ENCODE measurements at regions not wholly inside any gene's neighbourhood (a gene's known extent, or its start where the extent isn't known, plus 50 kb on each side); places are given as distances from the start of the nearest gene placed in this dataset.

GRCh38 chr22:49062802-49063544, 764.7 kb downstream of the BRD1 start:
- DNase-seq = no peak

DNA sequence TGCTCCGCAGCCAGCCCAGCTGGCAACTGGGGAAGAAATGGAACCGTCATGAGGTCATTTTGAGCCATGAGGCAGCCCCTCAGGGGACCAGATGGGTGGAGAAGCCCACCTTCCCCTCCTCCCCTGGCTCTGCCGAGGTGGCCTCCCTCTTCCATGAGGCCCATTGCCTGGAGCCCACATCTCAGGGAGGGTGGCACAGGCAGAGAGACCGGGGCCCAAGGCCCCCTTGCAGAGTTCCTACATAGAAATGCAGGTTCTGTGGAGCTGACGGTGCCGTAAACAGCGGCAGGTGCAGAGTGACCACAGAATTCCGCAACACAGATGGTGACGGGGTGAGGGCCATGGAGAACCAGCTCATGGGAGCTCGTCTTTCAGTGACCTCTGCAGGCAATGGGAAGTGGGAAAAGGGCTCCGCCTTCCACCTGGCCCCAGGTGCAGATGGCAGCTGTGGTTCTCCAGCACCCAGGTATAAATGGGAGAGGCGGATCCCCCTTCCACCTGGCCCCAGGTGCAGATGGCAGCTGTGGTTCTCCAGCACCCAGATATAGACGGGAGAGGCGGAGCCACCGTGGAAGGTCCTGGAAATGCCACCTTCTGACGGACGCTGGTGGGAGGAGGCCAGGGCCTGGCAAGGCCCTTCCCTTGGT, 765.4 kb downstream of the BRD1 start:
- no peak for DNase-seq

- DNase-seq = no peak
These were observed 769.8 kb downstream of the BRD1 start for GRCh38 chr22:49057910-49058309.

DNA sequence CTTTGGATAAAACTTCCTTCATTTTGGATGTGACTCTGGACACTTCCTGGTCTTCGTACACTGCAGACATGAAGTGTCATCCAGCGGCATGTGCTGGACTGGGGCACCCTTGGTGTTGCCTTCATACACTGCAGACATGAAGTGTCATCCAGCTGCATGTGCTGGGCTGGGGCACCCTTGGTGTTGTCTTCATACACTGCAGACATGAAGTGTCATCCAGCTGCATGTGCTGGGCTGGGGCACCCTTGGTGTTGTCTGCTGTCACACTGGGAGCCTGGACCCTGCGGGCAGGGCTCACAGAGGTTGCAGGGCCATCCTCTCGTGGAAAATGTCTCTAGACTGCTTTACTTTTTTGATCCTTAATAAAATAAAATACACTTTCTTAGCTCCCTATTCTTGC, 771.4 kb downstream of the BRD1 start:
- DNase-seq = no peak

GRCh38 chr22:49055406-49055805, 772.3 kb downstream of the BRD1 start:
- DNase-seq = no peak

DNA sequence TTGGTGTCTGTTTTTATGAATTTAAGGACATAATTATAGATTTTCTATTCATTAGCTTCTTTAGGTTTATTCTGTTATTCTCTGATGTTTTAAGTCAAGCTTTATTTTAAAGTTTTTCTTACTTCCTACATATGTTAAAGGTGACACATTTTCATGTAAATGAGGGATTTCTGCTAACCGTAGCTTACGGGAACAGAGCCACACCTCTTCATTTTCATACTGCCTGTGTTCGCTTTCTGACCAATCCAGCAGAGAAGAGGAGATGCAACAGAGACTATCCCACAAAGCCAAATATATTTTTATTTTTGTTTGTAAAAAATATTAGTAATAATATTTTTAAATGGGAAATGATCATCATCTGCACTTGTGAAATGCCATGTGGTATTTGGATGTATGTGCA, 774.1 kb downstream of the BRD1 start:
- DNase-seq = no peak

GRCh38 chr22:49052560-49052959, 775.1 kb downstream of the BRD1 start:
- DNase-seq = no peak

DNA sequence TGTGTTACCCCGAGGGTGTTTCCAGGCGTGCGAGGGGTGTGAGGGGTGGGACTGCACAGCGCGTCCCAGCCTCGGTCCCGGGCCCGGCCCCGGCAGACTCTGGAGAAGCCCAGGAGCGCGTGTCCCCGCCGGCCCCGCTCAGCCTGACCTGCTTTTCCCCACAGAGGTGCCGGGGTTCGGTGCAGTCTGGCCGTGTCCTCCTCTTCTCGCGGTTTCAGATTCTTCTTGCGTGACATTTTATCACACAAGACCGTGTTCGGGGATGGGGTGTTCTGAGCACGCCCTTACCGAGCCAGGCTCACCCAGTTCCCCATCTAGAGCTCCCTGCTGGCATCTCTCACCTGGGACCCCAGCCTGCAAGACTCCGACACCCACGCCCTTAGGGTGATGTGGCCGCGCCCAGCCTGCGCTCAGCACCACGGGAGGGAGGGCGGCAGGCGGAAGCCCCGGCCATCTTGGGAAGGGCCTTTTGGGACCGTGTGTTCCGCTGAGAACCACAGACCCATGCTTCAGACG, 775.6 kb downstream of the BRD1 start:
- DNase-seq = peak; percentile 1 to 46 (median 32)

DNA sequence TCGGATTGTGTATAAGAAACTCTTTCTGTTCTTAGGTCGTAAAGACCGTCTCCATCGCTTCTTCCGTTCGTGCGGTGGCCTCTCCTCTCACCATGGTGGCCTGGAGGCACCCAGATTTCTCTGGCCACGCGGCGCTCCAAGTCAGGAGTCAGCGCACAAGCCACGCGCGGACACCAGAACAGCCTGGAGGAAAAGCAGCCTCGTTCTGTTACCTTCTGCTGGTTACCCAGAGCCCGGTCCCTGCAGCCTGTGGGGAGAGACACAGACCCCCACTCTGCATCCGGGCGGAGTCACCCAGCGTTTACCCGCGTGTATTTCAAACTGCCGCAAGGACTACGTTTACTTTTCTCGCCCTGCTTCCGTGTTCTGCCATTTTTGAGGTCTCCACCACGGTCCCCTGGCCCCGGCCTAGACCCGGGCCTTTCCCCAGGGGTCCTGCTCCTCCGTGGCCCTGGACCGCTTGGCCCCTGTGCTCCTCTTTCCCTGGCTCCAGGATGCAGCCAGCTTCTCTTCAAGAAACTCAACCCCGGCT, 776.1 kb downstream of the BRD1 start:
- DNase-seq = no peak

DNA sequence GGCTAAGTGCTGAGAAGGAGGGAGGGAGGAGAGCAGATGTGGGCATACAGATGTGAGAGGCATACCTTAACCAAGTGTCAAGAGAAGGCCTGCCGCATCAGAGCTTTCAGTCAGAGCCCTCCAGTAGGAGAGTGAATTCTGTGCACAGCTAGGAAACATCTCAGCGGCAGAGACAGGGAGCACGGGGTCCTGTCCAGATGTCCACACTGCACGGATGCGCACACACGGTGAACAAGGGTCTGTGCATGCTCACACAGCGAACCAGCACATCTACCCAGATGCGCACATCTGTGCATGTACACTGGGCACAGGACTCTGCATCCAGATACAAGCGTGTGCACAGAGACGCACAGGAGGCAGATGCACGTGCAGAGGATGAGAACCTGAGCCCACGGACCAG, 778.0 kb downstream of the BRD1 start:
- no peak for DNase-seq

GRCh38 chr22:49048591-49048990, 779.1 kb downstream of the BRD1 start:
- no peak for DNase-seq

GRCh38 chr22:49047447-49047846, 780.2 kb downstream of the BRD1 start:
- DNase-seq = no peak

DNA sequence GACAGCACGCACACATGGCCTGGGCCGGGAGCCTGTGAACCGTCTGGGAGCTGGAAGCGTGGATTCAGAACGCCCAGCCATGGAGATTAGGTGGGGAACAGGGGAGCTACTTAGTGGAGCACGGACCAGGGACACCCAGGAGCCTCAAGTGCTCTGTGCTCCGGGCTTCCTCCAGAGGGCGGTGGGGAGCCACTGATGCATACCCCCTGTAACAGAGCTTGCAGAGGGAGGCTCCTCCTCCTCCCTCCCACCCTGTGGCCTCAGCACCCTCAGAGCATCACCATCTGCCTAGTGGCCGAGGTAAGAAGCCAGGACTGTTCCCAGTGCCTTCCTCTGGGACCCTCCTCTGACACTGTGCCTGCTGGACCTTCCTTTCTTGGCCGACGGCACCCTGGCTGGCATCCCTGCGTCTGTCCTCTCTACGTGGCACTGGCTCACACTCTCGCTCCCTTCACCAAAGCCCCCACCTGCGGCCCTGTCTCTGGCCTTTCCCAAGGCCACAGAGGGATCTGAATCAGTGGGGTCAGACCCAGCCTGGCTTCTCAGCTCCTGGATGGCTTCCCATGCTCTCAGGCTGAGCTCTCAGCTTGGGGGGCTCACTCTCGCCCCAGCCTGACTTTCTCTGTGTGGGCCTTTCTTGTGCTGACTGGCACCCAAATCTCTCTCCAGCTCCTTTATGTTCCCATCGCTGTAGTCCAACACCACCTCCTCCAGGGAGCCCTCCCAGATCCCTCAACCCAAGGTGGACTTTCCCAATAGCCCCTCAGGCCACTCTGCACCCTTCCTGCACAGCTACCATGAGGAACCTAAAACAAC, 780.9 kb downstream of the BRD1 start:
- peak; percentile 3 to 50 (median 24) for DNase-seq

GRCh38 chr22:49046000-49046545, 781.6 kb downstream of the BRD1 start:
- no peak for DNase-seq

DNA sequence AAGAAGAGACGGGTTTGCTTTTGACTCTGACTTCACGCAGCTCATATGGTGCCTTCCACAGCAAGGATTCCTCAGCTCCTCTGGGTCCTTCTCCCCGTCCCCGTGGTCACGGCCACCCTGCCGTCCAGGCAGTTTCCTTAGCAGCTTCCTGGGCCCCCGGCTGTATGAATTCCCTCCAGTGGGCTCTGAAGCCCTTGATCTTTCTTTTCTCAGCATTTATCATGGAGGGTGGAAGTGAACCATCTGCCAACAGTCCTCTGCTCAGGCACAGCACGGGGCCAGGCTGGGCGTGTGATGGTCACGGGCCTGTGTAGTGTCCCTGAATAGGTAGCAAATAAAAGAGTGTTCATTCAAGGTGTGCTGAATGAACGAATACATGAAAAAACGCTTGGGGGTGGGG, 782.4 kb downstream of the BRD1 start:
- no peak for DNase-seq

GRCh38 chr22:49044776-49045175, 782.9 kb downstream of the BRD1 start:
- no peak for DNase-seq

DNA sequence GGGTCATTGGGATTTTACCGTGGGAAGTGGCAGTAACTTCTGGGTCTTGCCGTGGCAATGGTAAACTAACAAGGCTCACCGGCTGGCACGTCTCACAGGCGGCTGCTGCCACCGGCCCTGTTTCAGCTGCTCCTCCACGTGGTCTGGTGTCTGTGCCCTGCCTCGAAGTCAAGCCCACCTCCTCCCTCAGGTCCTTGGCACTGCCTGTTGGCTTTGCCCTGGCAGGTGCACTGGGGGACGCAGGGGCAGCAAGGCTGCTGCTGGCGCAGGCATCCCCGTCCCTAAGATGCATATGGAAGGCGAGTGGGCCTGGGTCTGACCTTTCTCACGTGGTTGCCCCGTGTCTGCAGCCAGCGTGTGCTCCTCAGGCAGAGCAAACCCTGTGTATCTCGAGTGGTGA, 783.6 kb downstream of the BRD1 start:
- DNase-seq = no peak

GRCh38 chr22:49042877-49043859, 784.5 kb downstream of the BRD1 start:
- no peak for DNase-seq

GRCh38 chr22:49042066-49042465, 785.6 kb downstream of the BRD1 start:
- no peak for DNase-seq

DNA sequence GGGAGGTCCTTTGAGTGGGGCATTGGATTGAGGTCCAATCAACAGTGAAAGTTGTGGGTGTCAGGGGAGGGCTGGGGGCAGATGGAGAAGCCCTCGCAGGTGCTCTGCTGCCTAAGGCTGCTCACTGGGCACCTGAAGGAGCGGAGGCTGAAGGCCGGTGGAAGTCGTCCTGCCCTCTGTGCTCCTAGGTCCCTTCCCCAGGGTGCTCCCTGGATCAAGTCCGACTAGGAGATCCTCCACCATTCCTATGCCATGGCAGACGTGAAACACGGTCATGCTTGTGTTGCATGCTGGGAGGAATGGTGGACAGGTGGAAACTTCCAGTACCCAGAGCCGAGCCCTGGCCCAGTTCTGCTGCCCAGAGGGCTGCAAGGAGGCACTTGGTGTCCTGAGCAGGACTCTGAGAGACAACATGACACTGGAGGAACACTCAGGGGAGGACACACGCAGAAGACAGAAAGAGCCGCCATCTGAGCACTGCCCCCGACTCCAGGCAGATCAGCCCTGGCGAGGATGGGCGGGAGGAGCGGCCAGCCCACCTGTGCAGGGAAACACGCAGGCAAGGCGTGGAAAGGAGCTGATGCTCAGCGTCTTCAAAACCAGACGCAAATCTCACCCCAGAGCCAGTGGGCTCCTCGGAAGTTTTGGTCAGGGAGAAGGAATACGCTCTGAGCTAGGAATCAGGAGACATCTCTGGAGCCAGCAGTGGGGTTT, 786.8 kb downstream of the BRD1 start:
- DNase-seq = no peak

- no peak for DNase-seq
These were observed 787.6 kb downstream of the BRD1 start for GRCh38 chr22:49040111-49040510.
